HEK293 (cell line): ENCODE measurements at regions not wholly inside any gene's neighbourhood (a gene's known extent, or its start where the extent isn't known, plus 50 kb on each side); places are given as distances from the start of the nearest gene placed in this dataset.
A peak's percentile ranks its signal among the peaks of the same experiment; 100 is the strongest.

Source experiments
- CTCF ChIA-PET: fragments of 350-600 bp; formaldehyde crosslinking; extraction: SDS; loops from one replicate; lab custom pipeline; 2021; ENCODE audit warnings: antibody characterized with exemption; lab: Yijun Ruan, JAX
- POLR2A ChIA-PET: fragments of 300-600 bp; formaldehyde crosslinking; extraction: SDS; loops from one replicate; lab custom pipeline; 2020; ENCODE audit warnings: antibody characterized with exemption, inconsistent platforms; lab: Yijun Ruan, JAX
- H3K27ac ChIP-seq: fragments of 200-500 bp; sonication (Bioruptor generic); 2 replicates; pipeline ENCODE4 v1.5.1; 2014; ENCODE audit warnings: low read depth, low read length, control low read depth, inconsistent platforms; ENCODE audit errors: extremely low read depth
- H3K36me3 ChIP-seq, 2 experiments: fragments of 200-500 bp in 1 of 2; sonication (Bioruptor generic) in 1 of 2; 1 replicate in 1 of 2; 2 replicates in 1 of 2; pipeline ENCODE4 v1.5.1; 2014 to 2017; ENCODE audit warnings: inconsistent platforms in 2 of 2, low read length in 2 of 2; ENCODE audit not compliant: control insufficient read depth in 2 of 2, insufficient read depth in 1 of 2
- H3K4me1 ChIP-seq: fragments of 200-500 bp; sonication (Bioruptor generic); 2 replicates; pipeline ENCODE4 v1.5.1; 2014; ENCODE audit warnings: mild to moderate bottlenecking, low read length, inconsistent platforms; ENCODE audit not compliant: control insufficient read depth, insufficient read depth
- H3K4me3 ChIP-seq: 2 replicates; pipeline ENCODE4 v1.5.1; 2011; ENCODE audit warnings: low read depth, mild to moderate bottlenecking, control low read depth, low read length, moderate library complexity
- H3K9me3 ChIP-seq: fragments of 200-500 bp; sonication (Bioruptor generic); 2 replicates; pipeline ENCODE4 v1.5.1; 2014; ENCODE audit warnings: low read depth, low read length, inconsistent platforms; ENCODE audit not compliant: control insufficient read depth, insufficient read depth
- EGR2 ChIP-seq: fragments of 450-650 bp; formaldehyde crosslinking; IDR thresholded peaks from 2 replicates; pipeline ENCODE4 v1.5.1; 2016; ENCODE audit warnings: low read depth, missing biosample characterization, missing genetic modification characterization
- GFI1B ChIP-seq: fragments of 450-650 bp; formaldehyde crosslinking; IDR thresholded peaks from 2 replicates; pipeline ENCODE4 v1.5.1; 2016; ENCODE audit warnings: missing biosample characterization, missing genetic modification characterization
- GLI2 ChIP-seq: fragments of 450-650 bp; formaldehyde crosslinking; IDR thresholded peaks from 2 replicates; pipeline ENCODE4; 2017; ENCODE audit warnings: missing biosample characterization, missing genetic modification characterization, low read depth, borderline replicate concordance
- HOXA7 ChIP-seq: sonication (generic); formaldehyde crosslinking; IDR thresholded peaks from 2 replicates; pipeline ENCODE4 v1.8.1; 2022; ENCODE audit warnings: missing genetic modification reagents, borderline replicate concordance
- KLF1 ChIP-seq: fragments of 450-650 bp; formaldehyde crosslinking; IDR thresholded peaks from 2 replicates; pipeline ENCODE4 v1.5.1; 2016; ENCODE audit warnings: missing biosample characterization, missing genetic modification characterization
- MYNN ChIP-seq: fragments of 450-650 bp; formaldehyde crosslinking; IDR thresholded peaks from 2 replicates; pipeline ENCODE4 v1.5.1; 2016; ENCODE audit warnings: missing biosample characterization, missing genetic modification characterization, borderline replicate concordance
- PRDM4 ChIP-seq: fragments of 450-650 bp; formaldehyde crosslinking; IDR thresholded peaks from 2 replicates; pipeline ENCODE4 v1.5.1; 2017; ENCODE audit warnings: missing biosample characterization, missing genetic modification characterization
- PRDM6 ChIP-seq: fragments of 450-650 bp; formaldehyde crosslinking; IDR thresholded peaks from 2 replicates; pipeline ENCODE4 v1.5.1; 2017; ENCODE audit warnings: missing biosample characterization, missing genetic modification characterization
- ZBTB6 ChIP-seq: fragments of 450-650 bp; formaldehyde crosslinking; IDR thresholded peaks from 2 replicates; pipeline ENCODE4 v1.5.1; 2017; ENCODE audit warnings: missing biosample characterization, missing genetic modification characterization
- ZFHX2 ChIP-seq: fragments of 450-650 bp; formaldehyde crosslinking; conservative IDR thresholded peaks from 2 replicates; pipeline ENCODE4 v1.5.1; 2016; ENCODE audit warnings: missing biosample characterization, missing genetic modification characterization
- ZIC2 ChIP-seq: fragments of 450-650 bp; formaldehyde crosslinking; IDR thresholded peaks from 2 replicates; pipeline ENCODE4 v1.5.1; 2016; ENCODE audit warnings: missing biosample characterization, missing genetic modification characterization
- ZNF112 ChIP-seq: fragments of 450-650 bp; formaldehyde crosslinking; IDR thresholded peaks from 2 replicates; pipeline ENCODE4 v1.5.0; 2017; ENCODE audit warnings: missing biosample characterization, missing genetic modification characterization
- ZNF121 ChIP-seq: fragments of 450-650 bp; formaldehyde crosslinking; IDR thresholded peaks from 2 replicates; pipeline ENCODE4 v1.5.1; 2016; ENCODE audit warnings: missing biosample characterization, missing genetic modification characterization
- ZNF157 ChIP-seq: fragments of 450-650 bp; formaldehyde crosslinking; IDR thresholded peaks from 2 replicates; pipeline ENCODE4 v1.5.1; 2016; ENCODE audit warnings: missing biosample characterization, missing genetic modification characterization
- ZNF169 ChIP-seq: fragments of 450-650 bp; formaldehyde crosslinking; IDR thresholded peaks from 2 replicates; pipeline ENCODE4 v1.5.1; 2016; ENCODE audit warnings: missing biosample characterization, missing genetic modification characterization
- ZNF2 ChIP-seq: fragments of 450-650 bp; formaldehyde crosslinking; IDR thresholded peaks from 2 replicates; pipeline ENCODE4 v1.5.1; 2016; ENCODE audit warnings: missing biosample characterization, missing genetic modification characterization
- ZNF292 ChIP-seq: fragments of 450-650 bp; formaldehyde crosslinking; IDR thresholded peaks from 2 replicates; pipeline ENCODE4 v1.5.1; 2016; ENCODE audit warnings: low read depth, missing biosample characterization, missing genetic modification characterization, borderline replicate concordance
- ZNF341 ChIP-seq: fragments of 450-650 bp; formaldehyde crosslinking; IDR thresholded peaks from 2 replicates; pipeline ENCODE4; 2016; ENCODE audit warnings: low read depth, missing biosample characterization, missing genetic modification characterization
- ZNF404 ChIP-seq: fragments of 450-650 bp; formaldehyde crosslinking; IDR thresholded peaks from 2 replicates; pipeline ENCODE4 v1.5.1; 2017; ENCODE audit warnings: missing biosample characterization, missing genetic modification characterization
- ZNF433 ChIP-seq: fragments of 450-650 bp; formaldehyde crosslinking; IDR thresholded peaks from 2 replicates; pipeline ENCODE4 v1.5.1; 2016; ENCODE audit warnings: missing biosample characterization, missing genetic modification characterization, low read depth
- ZNF513 ChIP-seq: fragments of 450-650 bp; IDR thresholded peaks from 2 replicates; pipeline ENCODE4 v1.5.1; 2018; ENCODE audit warnings: missing biosample characterization, missing genetic modification characterization
- ZNF596 ChIP-seq: fragments of 450-650 bp; IDR thresholded peaks from 2 replicates; pipeline ENCODE4 v1.5.0; 2018; ENCODE audit warnings: missing biosample characterization, mild to moderate bottlenecking, missing genetic modification characterization, moderate library complexity
- ZNF658 ChIP-seq: fragments of 450-650 bp; formaldehyde crosslinking; IDR thresholded peaks from 2 replicates; pipeline ENCODE4; 2016; ENCODE audit warnings: missing biosample characterization, missing genetic modification characterization

GRCh38 chr3:127396473-127396872 is 108.6 kb upstream of the PRR20G start:
- H3K27ac ChIP-seq, result no peak overlapping the region
- TF ChIP-seq ZNF169 (tag by site-specific recombination) (no peak), ZNF658 (no peak), HOXA7 (no peak), ZNF2 (no peak), EGR2 (tag by site-specific recombination) (0 out of 2 replicates have a peak, but pooled peaks have one; percentile 48), ZFHX2 (peak; percentile 33), ZNF433 (tag by site-specific recombination) (no peak), ZNF292 (tag by site-specific recombination) (no peak)
- TF ChIP-seq, all 188 proteins: peak for 2
- Histone ChIP-seq H3K4me3 (no peak overlapping the region), H3K9me3 (no peaks in the 10 kb centered on the region), H3K4me1 (no peaks in the 10 kb centered on the region), H3K36me3 (no peaks in the 10 kb centered on the region)
- POLR2A ChIA-PET, result no interaction called here
- CTCF ChIA-PET, result interaction anchor here (0.6 kb wide), 1 partner anchor 59 kb away, joined by 3 read pairs; no protein-coding TSS in a partner anchor

GRCh38 chr3:127395663-127396355 is 108.0 kb upstream of the PRR20G start:
- Histone ChIP-seq H3K4me3 (no peak overlapping the region), H3K4me1 (no peaks in the 10 kb centered on the region), H3K36me3 (no peaks in the 10 kb centered on the region)
- POLR2A ChIA-PET, result no interaction called here
- TF ChIP-seq PRDM4 (tag by site-specific recombination), result no peak
- TF ChIP-seq ZIC2 (tag by site-specific recombination), result 0 out of 2 replicates have a peak, but pooled peaks have one; percentile 31
- TF ChIP-seq, all 188 proteins: peak for 1
- CTCF ChIA-PET, result interaction anchor here (0.6 kb wide), 2 partner anchors 60 to 569 kb away, joined by 3 to 5 read pairs; no protein-coding TSS in a partner anchor
- no peaks in the 10 kb centered on the region for H3K9me3 ChIP-seq
- no peak overlapping the region for H3K27ac ChIP-seq

- no peaks in the 10 kb centered on the region for H3K36me3 ChIP-seq
- no peaks in the 10 kb centered on the region for H3K9me3 ChIP-seq
- ChIA-PET POLR2A (no interaction called here), CTCF (interaction anchor here (0.6 kb wide), 1 partner anchor 570 kb away, joined by 5 read pairs; no protein-coding TSS in a partner anchor)
- no peak overlapping the region for H3K27ac ChIP-seq
- no peak overlapping the region for H3K4me3 ChIP-seq
- no peaks in the 10 kb centered on the region for H3K4me1 ChIP-seq
- no peak for TF ChIP-seq ZNF121
- no peak for TF ChIP-seq ZNF596 (tag by site-specific recombination)
- no peak for TF ChIP-seq ZBTB6 (tag by site-specific recombination)
- no peak for TF ChIP-seq GFI1B (tag by site-specific recombination)
- TF ChIP-seq KLF1 (tag by site-specific recombination), result no peak
- no peak for TF ChIP-seq MYNN
- TF ChIP-seq ZNF112, result no peak
- TF ChIP-seq ZNF341, result no peak
- TF ChIP-seq ZNF513, result no peak
- no peak for TF ChIP-seq PRDM6 (tag by site-specific recombination)
- no peak for TF ChIP-seq GLI2
- no peak for TF ChIP-seq ZNF404
- TF ChIP-seq ZNF157 (tag by site-specific recombination), result no peak
Observed at GRCh38 chr3:127394984-127395662, 107.3 kb upstream of the PRR20G start.
